ENCODE measurements at regions not wholly inside any gene's neighbourhood (a gene's known extent, or its start where the extent isn't known, plus 50 kb on each side); places are given as distances from the start of the nearest gene placed in this dataset.

- H3K4me2 ChIP-seq (ENCODE audit: control insufficient read depth, extremely low read depth, insufficient read depth, low read depth, low read length) = peak overlapping the region; percentile 23
- H3K27me3 ChIP-seq (ENCODE audit: control insufficient read depth, extremely low read depth, insufficient read depth, low read length) = no peaks in the 10 kb centered on the region
- no peaks in the 10 kb centered on the region for H3K79me2 ChIP-seq (ENCODE audit: control insufficient read depth, insufficient read depth, low read length)
- dilution Hi-C loops (cut with MboI; ENCODE audit: extremely low pct_ligation_motif_present, low sequenced_read_pairs) = no loop called here
- H3K9me3 ChIP-seq (ENCODE audit: control insufficient read depth, low read depth, low read length) = no peaks in the 10 kb centered on the region
- no peak overlapping the region for H3K4me3 ChIP-seq (ENCODE audit: control insufficient read depth in 2 of 3, extremely low read depth in 1 of 3, insufficient read depth in 2 of 3, low read depth in 1 of 3, low read length in 3 of 3)
- DNase-seq (ENCODE audit: low read depth, low spot score) = peak; percentile 35
- H3K4me1 ChIP-seq (ENCODE audit: control insufficient read depth, extremely low read depth, insufficient read depth, low read length) = peaks cover 30% of the 10 kb centered on the region
- H3K36me3 ChIP-seq (ENCODE audit: control insufficient read depth in 2 of 2, extremely low read depth in 1 of 2, insufficient read depth in 2 of 2, low read length in 2 of 2) = no peaks in the 10 kb centered on the region
- FAIRE-seq = peak; percentile 99
- H3K27ac ChIP-seq (ENCODE audit: control insufficient read depth, insufficient read depth, low read length) = peak overlapping the region; percentile 4
- H3K9ac ChIP-seq (ENCODE audit: control insufficient read depth, extremely low read depth, insufficient read depth, low read length) = no peak overlapping the region
- H4K20me1 ChIP-seq (ENCODE audit: control insufficient read depth, extremely low read depth, insufficient read depth, low read length) = no peaks in the 10 kb centered on the region
- H3K9me1 ChIP-seq (ENCODE audit: control insufficient read depth, extremely low read depth, insufficient read depth, low read length) = no peaks in the 10 kb centered on the region
- no peak for TF ChIP-seq EZH2 (IDR thresholded peaks at IDR 0.05; ENCODE audit: low read length)
- no peak for TF ChIP-seq CTCF (optimal IDR thresholded peaks at IDR 0.05 in 1 of 3, IDR thresholded peaks at IDR 0.05 in 1 of 3, conservative IDR thresholded peaks at IDR 0.05 in 1 of 3; ENCODE audit: extremely low read depth in 1 of 3, insufficient read depth in 2 of 3, low read length in 3 of 3)
- H2AFZ ChIP-seq (ENCODE audit: control insufficient read depth, low read length) = no peak overlapping the region
Observed at GRCh38 chr5:67879620-67880510, 335.7 kb upstream of the PIK3R1 start.

- Histone ChIP-seq H3K9ac (ENCODE audit: control insufficient read depth, extremely low read depth, insufficient read depth, low read length) (no peak overlapping the region), H3K4me3 (ENCODE audit: control insufficient read depth in 2 of 3, extremely low read depth in 1 of 3, insufficient read depth in 2 of 3, low read depth in 1 of 3, low read length in 3 of 3) (no peak overlapping the region), H3K27me3 (ENCODE audit: control insufficient read depth, extremely low read depth, insufficient read depth, low read length) (no peaks in the 10 kb centered on the region), H3K4me1 (ENCODE audit: control insufficient read depth, extremely low read depth, insufficient read depth, low read length) (peaks cover 30% of the 10 kb centered on the region), H3K27ac (ENCODE audit: control insufficient read depth, insufficient read depth, low read length) (no peak overlapping the region), H3K9me3 (ENCODE audit: control insufficient read depth, low read depth, low read length) (no peaks in the 10 kb centered on the region), H4K20me1 (ENCODE audit: control insufficient read depth, extremely low read depth, insufficient read depth, low read length) (no peaks in the 10 kb centered on the region), H3K36me3 (ENCODE audit: control insufficient read depth in 2 of 2, extremely low read depth in 1 of 2, insufficient read depth in 2 of 2, low read length in 2 of 2) (no peaks in the 10 kb centered on the region), H2AFZ (ENCODE audit: control insufficient read depth, low read length) (no peak overlapping the region), H3K4me2 (ENCODE audit: control insufficient read depth, extremely low read depth, insufficient read depth, low read depth, low read length) (no peak overlapping the region), H3K79me2 (ENCODE audit: control insufficient read depth, insufficient read depth, low read length) (no peaks in the 10 kb centered on the region), H3K9me1 (ENCODE audit: control insufficient read depth, extremely low read depth, insufficient read depth, low read length) (no peaks in the 10 kb centered on the region)
- DNase-seq (ENCODE audit: low read depth, low spot score) = no peak
- TF ChIP-seq EZH2 (IDR thresholded peaks at IDR 0.05; ENCODE audit: low read length) (no peak), CTCF (optimal IDR thresholded peaks at IDR 0.05 in 1 of 3, IDR thresholded peaks at IDR 0.05 in 1 of 3, conservative IDR thresholded peaks at IDR 0.05 in 1 of 3; ENCODE audit: extremely low read depth in 1 of 3, insufficient read depth in 2 of 3, low read length in 3 of 3) (no peak)
- dilution Hi-C loops (cut with MboI; ENCODE audit: extremely low pct_ligation_motif_present, low sequenced_read_pairs) = no loop called here
- no peak for FAIRE-seq
Observed at GRCh38 chr5:67878933-67879332, 336.6 kb upstream of the PIK3R1 start.
